Activated CD4-positive, alpha-beta T cell treated with anti-CD3 and anti-CD28 coated beads for 36 hours (primary cell): ENCODE measurements at regions not wholly inside any gene's neighbourhood (a gene's known extent, or its start where the extent isn't known, plus 50 kb on each side); places are given as distances from the start of the nearest gene placed in this dataset.

Source experiments
- ATAC-seq: fragments of 200-7000 bp; cut with Tn5 transposase; one replicate; pipeline ENCODE4 v1.10.0; 2021; ENCODE audit warnings: mild to moderate bottlenecking, moderate library complexity
- CTCF ChIA-PET: fragments of 350-600 bp; sonication (Branson Sonifier 250); formaldehyde crosslinking; loops from one replicate; lab custom pipeline; 2021; ENCODE audit warnings: antibody characterized with exemption; lab: Charles Lee
- POLR2A ChIA-PET: fragments of 350-600 bp; sonication (Branson Sonifier 250); formaldehyde crosslinking; loops from one replicate; lab custom pipeline; 2021; ENCODE audit warnings: antibody characterized with exemption, inconsistent platforms; lab: Charles Lee
- DNase-seq: peaks from one replicate; pipeline ENCODE4 v3.0.0-alpha.2; 2020
- H3K27ac Mint-ChIP-seq: one replicate; pipeline ENCODE4 v1.8.0; 2021; ENCODE audit warnings: mixed read lengths
- H3K27me3 Mint-ChIP-seq: one replicate; pipeline ENCODE4 v1.8.0; 2021; ENCODE audit warnings: mixed read lengths
- H3K36me3 Mint-ChIP-seq: one replicate; pipeline ENCODE4 v1.8.0; 2021; ENCODE audit warnings: low read depth, mixed read lengths
- H3K4me1 Mint-ChIP-seq: one replicate; pipeline ENCODE4 v1.8.0; 2021; ENCODE audit warnings: mixed read lengths
- H3K4me3 Mint-ChIP-seq: one replicate; pipeline ENCODE4 v1.8.0; 2021; ENCODE audit warnings: mild to moderate bottlenecking, moderate library complexity, mixed read lengths
- H3K9me3 Mint-ChIP-seq: one replicate; pipeline ENCODE4 v1.8.0; 2021; ENCODE audit warnings: low read depth, mixed read lengths
- intact Hi-C, 2 experiments: fragments of 100-400 bp; cut with DNase I in 1 of 2; cut with micrococcal nuclease in 1 of 2; formaldehyde crosslinking; loops; one replicate each; pipeline versions ENCODE4 v1.14.2 to v1.15.1; 2022 to 2024; cut with DNase I, micrococcal nuclease

- ATAC-seq = no peak
- Mint-ChIP-seq H3K4me1 (no peaks in the 10 kb centered on the region), H3K4me3 (no peak overlapping the region), H3K36me3 (no peaks in the 10 kb centered on the region), H3K27ac (no peak overlapping the region), H3K27me3 (no peaks in the 10 kb centered on the region), H3K9me3 (peaks cover 3% of the 10 kb centered on the region)
- intact Hi-C loops = no loop called here
- DNase-seq = no peak
- ChIA-PET POLR2A (no interaction called here), CTCF (interaction anchor here (0.7 to 1.1 kb wide), 2 partner anchors 21 to 56 kb away, joined by 3 to 4 read pairs; no protein-coding TSS in a partner anchor)
Measured at GRCh38 chr14:80146941-80147340, 64.4 kb downstream of the DIO2 start.

GRCh38 chr14:80136358-80136757 is 74.9 kb downstream of the DIO2 start:
- CTCF ChIA-PET = no interaction called here
- Mint-ChIP-seq H3K27me3 (no peaks in the 10 kb centered on the region), H3K9me3 (peaks cover 27% of the 10 kb centered on the region), H3K27ac (no peak overlapping the region), H3K36me3 (no peaks in the 10 kb centered on the region), H3K4me1 (no peaks in the 10 kb centered on the region), H3K4me3 (no peak overlapping the region)
- intact Hi-C loops = no loop called here
- POLR2A ChIA-PET = no interaction called here
- DNase-seq (no peak), ATAC-seq (no peak)

- Mint-ChIP-seq H3K27ac (no peak overlapping the region), H3K4me3 (no peak overlapping the region), H3K27me3 (no peaks in the 10 kb centered on the region), H3K4me1 (no peaks in the 10 kb centered on the region), H3K9me3 (peaks cover 28% of the 10 kb centered on the region), H3K36me3 (no peaks in the 10 kb centered on the region)
- ChIA-PET CTCF (no interaction called here), POLR2A (no interaction called here)
- DNase-seq (no peak), ATAC-seq (no peak)
- intact Hi-C loops = no loop called here
Measured at GRCh38 chr14:80135305-80136088, 75.8 kb downstream of the DIO2 start.

GRCh38 chr14:80134321-80134720 is 77.0 kb downstream of the DIO2 start:
- CTCF ChIA-PET = no interaction called here
- DNase-seq = no peak
- Mint-ChIP-seq H3K9me3 (peaks cover 28% of the 10 kb centered on the region), H3K27me3 (no peaks in the 10 kb centered on the region), H3K4me1 (no peaks in the 10 kb centered on the region), H3K27ac (no peak overlapping the region), H3K36me3 (no peaks in the 10 kb centered on the region), H3K4me3 (no peak overlapping the region)
- ATAC-seq = no peak
- POLR2A ChIA-PET = no interaction called here
- intact Hi-C loops = no loop called here

- Mint-ChIP-seq H3K4me1 (no peaks in the 10 kb centered on the region), H3K9me3 (peaks cover 31% of the 10 kb centered on the region), H3K36me3 (no peaks in the 10 kb centered on the region), H3K27ac (no peak overlapping the region), H3K4me3 (no peak overlapping the region), H3K27me3 (no peaks in the 10 kb centered on the region)
- DNase-seq = no peak
- POLR2A ChIA-PET = no interaction called here
- no peak for ATAC-seq
- CTCF ChIA-PET = no interaction called here
- intact Hi-C loops = no loop called here
Measured at GRCh38 chr14:80133457-80133856, 77.8 kb downstream of the DIO2 start.

- no peak for DNase-seq
- intact Hi-C loops = no loop called here
- ATAC-seq = no peak
- ChIA-PET POLR2A (no interaction called here), CTCF (no interaction called here)
- Mint-ChIP-seq H3K27me3 (no peaks in the 10 kb centered on the region), H3K4me3 (no peak overlapping the region), H3K9me3 (peaks cover 18% of the 10 kb centered on the region), H3K27ac (no peak overlapping the region), H3K4me1 (no peaks in the 10 kb centered on the region), H3K36me3 (no peaks in the 10 kb centered on the region)
Measured at GRCh38 chr14:80127466-80127865, 83.8 kb downstream of the DIO2 start.

GRCh38 chr14:80124794-80125193 is 86.5 kb downstream of the DIO2 start:
- no peak for DNase-seq
- ChIA-PET POLR2A (no interaction called here), CTCF (no interaction called here)
- Mint-ChIP-seq H3K9me3 (peaks cover 20% of the 10 kb centered on the region), H3K4me3 (no peak overlapping the region), H3K27ac (no peak overlapping the region), H3K4me1 (no peaks in the 10 kb centered on the region), H3K27me3 (no peaks in the 10 kb centered on the region), H3K36me3 (no peaks in the 10 kb centered on the region)
- no peak for ATAC-seq
- intact Hi-C loops = no loop called here

GRCh38 chr14:80117876-80118275 is 93.4 kb downstream of the DIO2 start:
- H3K27ac Mint-ChIP-seq = no peak overlapping the region
- no peaks in the 10 kb centered on the region for H3K36me3 Mint-ChIP-seq
- CTCF ChIA-PET = no interaction called here
- POLR2A ChIA-PET = no interaction called here
- intact Hi-C loops = no loop called here
- peaks cover 14% of the 10 kb centered on the region for H3K9me3 Mint-ChIP-seq
- no peak overlapping the region for H3K4me3 Mint-ChIP-seq
- H3K27me3 Mint-ChIP-seq = no peaks in the 10 kb centered on the region
- no peaks in the 10 kb centered on the region for H3K4me1 Mint-ChIP-seq
- DNase-seq (no peak), ATAC-seq (no peak)

- H3K4me1 Mint-ChIP-seq = no peaks in the 10 kb centered on the region
- no peak overlapping the region for H3K27ac Mint-ChIP-seq
- H3K27me3 Mint-ChIP-seq = no peaks in the 10 kb centered on the region
- POLR2A ChIA-PET = no interaction called here
- H3K9me3 Mint-ChIP-seq = peaks cover 5% of the 10 kb centered on the region
- DNase-seq = no peak
- H3K36me3 Mint-ChIP-seq = no peaks in the 10 kb centered on the region
- H3K4me3 Mint-ChIP-seq = no peak overlapping the region
- CTCF ChIA-PET = no interaction called here
- intact Hi-C loops = no loop called here
- no peak for ATAC-seq
Measured at GRCh38 chr14:80116157-80116556, 95.1 kb downstream of the DIO2 start.

- ChIA-PET CTCF (no interaction called here), POLR2A (no interaction called here)
- intact Hi-C loops = no loop called here
- Mint-ChIP-seq H3K27me3 (no peaks in the 10 kb centered on the region), H3K9me3 (peaks cover 4% of the 10 kb centered on the region), H3K4me1 (no peaks in the 10 kb centered on the region), H3K4me3 (no peak overlapping the region), H3K27ac (no peak overlapping the region), H3K36me3 (no peaks in the 10 kb centered on the region)
- no peak for DNase-seq
- ATAC-seq = no peak
Measured at GRCh38 chr14:80110721-80111120, 100.6 kb downstream of the DIO2 start.

- no peak for ATAC-seq
- no peaks in the 10 kb centered on the region for H3K4me1 Mint-ChIP-seq
- CTCF ChIA-PET = no interaction called here
- H3K27me3 Mint-ChIP-seq = no peaks in the 10 kb centered on the region
- peaks cover 4% of the 10 kb centered on the region for H3K9me3 Mint-ChIP-seq
- DNase-seq = no peak
- no peaks in the 10 kb centered on the region for H3K36me3 Mint-ChIP-seq
- intact Hi-C loops = no loop called here
- H3K27ac Mint-ChIP-seq = no peak overlapping the region
- POLR2A ChIA-PET = no interaction called here
- no peak overlapping the region for H3K4me3 Mint-ChIP-seq
Measured at GRCh38 chr14:80109055-80109454, 102.2 kb downstream of the DIO2 start.

GRCh38 chr14:80108430-80108829 is 102.9 kb downstream of the DIO2 start:
- DNase-seq = no peak
- Mint-ChIP-seq H3K36me3 (no peaks in the 10 kb centered on the region), H3K27ac (no peak overlapping the region), H3K9me3 (peaks cover under 1% of the 10 kb centered on the region), H3K4me1 (no peaks in the 10 kb centered on the region), H3K27me3 (no peaks in the 10 kb centered on the region), H3K4me3 (no peak overlapping the region)
- POLR2A ChIA-PET = no interaction called here
- ATAC-seq = no peak
- intact Hi-C loops = no loop called here
- CTCF ChIA-PET = no interaction called here
